ENCODE measurements at regions not wholly inside any gene's neighbourhood (a gene's known extent, or its start where the extent isn't known, plus 50 kb on each side); places are given as distances from the start of the nearest gene placed in this dataset.

DNA sequence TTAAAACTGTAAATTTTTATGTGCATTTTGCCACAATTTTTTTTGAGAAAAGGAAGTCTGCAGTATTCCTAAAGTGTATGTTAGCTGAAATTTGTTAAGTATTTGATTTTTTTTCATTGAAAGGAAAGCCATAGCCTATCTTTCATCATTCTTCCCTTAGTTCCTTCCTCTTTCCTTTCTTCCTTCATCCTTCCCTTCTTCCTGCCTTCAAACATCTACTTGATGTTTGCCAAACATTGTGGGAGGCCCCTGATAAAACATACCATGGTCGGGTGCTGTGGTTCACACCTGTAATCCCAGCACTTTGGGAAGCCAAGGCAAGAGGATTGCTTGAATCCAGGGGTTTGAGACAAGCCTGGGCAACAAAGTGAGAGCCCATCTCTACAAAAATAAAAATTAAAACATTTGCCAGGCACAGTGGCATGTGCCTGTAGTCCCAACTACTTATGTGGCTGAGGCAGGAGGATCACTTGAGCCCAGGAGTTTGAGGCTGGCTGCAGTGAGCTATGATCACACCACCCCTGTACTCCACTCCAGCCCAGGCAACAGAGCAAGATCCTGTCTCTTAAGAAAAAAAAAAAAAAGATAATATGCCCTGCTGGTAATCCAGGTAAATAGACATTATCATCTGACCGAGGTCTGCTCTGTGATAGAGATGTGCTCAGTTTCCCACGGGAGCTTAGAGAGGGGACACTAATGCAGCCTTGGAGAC lies 62.9 kb upstream of the FOXN2 start:
- TF ChIP-seq ZNF333 (CRISPR knock-in tag; IDR thresholded peaks at IDR 0.05; ENCODE audit: borderline replicate concordance) (no peak), NFIC (IDR thresholded peaks at IDR 0.05; ENCODE audit: low read length) (no peak), CTCF (CRISPR knock-in tag; IDR thresholded peaks at IDR 0.05) (no peak)
